ENCODE measurements at regions not wholly inside any gene's neighbourhood (a gene's known extent, or its start where the extent isn't known, plus 50 kb on each side); places are given as distances from the start of the nearest gene placed in this dataset.

- H3K36me3 ChIP-seq (ENCODE audit: insufficient read depth, low read length) = no peaks in the 10 kb centered on the region
- H3K9ac ChIP-seq (ENCODE audit: low read length) = no peak overlapping the region
- H3K9me3 ChIP-seq (ENCODE audit: low read length) = no peaks in the 10 kb centered on the region
- no peaks in the 10 kb centered on the region for H3K9me2 ChIP-seq (replicated peaks; ENCODE audit: insufficient read depth, low read length)
- no peaks in the 10 kb centered on the region for H4K20me1 ChIP-seq (ENCODE audit: insufficient read depth, low read depth, low read length)
- H3K79me2 ChIP-seq (ENCODE audit: low read length) = no peaks in the 10 kb centered on the region
- no peak overlapping the region for H2AFZ ChIP-seq (ENCODE audit: low read length)
- no peak overlapping the region for H3K27ac ChIP-seq (ENCODE audit: low read length)
- H3K4me3 ChIP-seq (ENCODE audit: low read length) = no peak overlapping the region
- no peaks in the 10 kb centered on the region for H3K4me1 ChIP-seq (ENCODE audit: low read length)
- no peaks in the 10 kb centered on the region for H3K27me3 ChIP-seq (ENCODE audit: low read length)
- no peak for DNase-seq
- no peak overlapping the region for H3K4me2 ChIP-seq (ENCODE audit: low read depth, low read length, poor library complexity, severe bottlenecking)
Measured at GRCh38 chr13:106372199-106373155, 163.0 kb downstream of the EFNB2 start.

GRCh38 chr13:106371024-106371423 lies 164.4 kb downstream of the EFNB2 start:
- Histone ChIP-seq H3K4me1 (ENCODE audit: low read length) (no peaks in the 10 kb centered on the region), H3K9me2 (replicated peaks; ENCODE audit: insufficient read depth, low read length) (no peaks in the 10 kb centered on the region), H3K4me3 (ENCODE audit: low read length) (no peak overlapping the region), H3K4me2 (ENCODE audit: low read depth, low read length, poor library complexity, severe bottlenecking) (no peak overlapping the region), H2AFZ (ENCODE audit: low read length) (no peak overlapping the region), H3K27me3 (ENCODE audit: low read length) (no peaks in the 10 kb centered on the region), H3K9ac (ENCODE audit: low read length) (no peak overlapping the region), H3K27ac (ENCODE audit: low read length) (no peak overlapping the region), H3K9me3 (ENCODE audit: low read length) (peaks cover 5% of the 10 kb centered on the region; the same call in 1 of the 2 replicates), H4K20me1 (ENCODE audit: insufficient read depth, low read depth, low read length) (no peaks in the 10 kb centered on the region), H3K36me3 (ENCODE audit: insufficient read depth, low read length) (no peaks in the 10 kb centered on the region), H3K79me2 (ENCODE audit: low read length) (no peaks in the 10 kb centered on the region)
- no peak for DNase-seq

GRCh38 chr13:106369858-106370257 lies 165.6 kb downstream of the EFNB2 start:
- H3K79me2 ChIP-seq (ENCODE audit: low read length) = no peaks in the 10 kb centered on the region
- DNase-seq = no peak

GRCh38 chr13:106369091-106369490 lies 166.4 kb downstream of the EFNB2 start:
- peaks cover 18% of the 10 kb centered on the region for H3K9me3 ChIP-seq (ENCODE audit: low read length)
- no peak overlapping the region for H2AFZ ChIP-seq (ENCODE audit: low read length)
- no peak overlapping the region for H3K4me2 ChIP-seq (ENCODE audit: low read depth, low read length, poor library complexity, severe bottlenecking)
- no peaks in the 10 kb centered on the region for H3K27me3 ChIP-seq (ENCODE audit: low read length)
- no peaks in the 10 kb centered on the region for H3K4me1 ChIP-seq (ENCODE audit: low read length)
- H3K36me3 ChIP-seq (ENCODE audit: insufficient read depth, low read length) = no peaks in the 10 kb centered on the region
- DNase-seq = no peak
- H3K9me2 ChIP-seq (replicated peaks; ENCODE audit: insufficient read depth, low read length) = no peaks in the 10 kb centered on the region
- no peak overlapping the region for H3K9ac ChIP-seq (ENCODE audit: low read length)
- H3K4me3 ChIP-seq (ENCODE audit: low read length) = no peak overlapping the region
- no peaks in the 10 kb centered on the region for H4K20me1 ChIP-seq (ENCODE audit: insufficient read depth, low read depth, low read length)
- no peak overlapping the region for H3K27ac ChIP-seq (ENCODE audit: low read length)
- H3K79me2 ChIP-seq (ENCODE audit: low read length) = no peaks in the 10 kb centered on the region

More at GRCh38 chr13:106369858-106370257, 165.6 kb downstream of the EFNB2 start:
- Histone ChIP-seq H3K9me3 (ENCODE audit: low read length) (peaks cover 10% of the 10 kb centered on the region; the same call in 1 of the 2 replicates), H4K20me1 (ENCODE audit: insufficient read depth, low read depth, low read length) (no peaks in the 10 kb centered on the region), H3K9me2 (replicated peaks; ENCODE audit: insufficient read depth, low read length) (no peaks in the 10 kb centered on the region), H3K27ac (ENCODE audit: low read length) (no peak overlapping the region), H3K4me1 (ENCODE audit: low read length) (no peaks in the 10 kb centered on the region), H3K4me2 (ENCODE audit: low read depth, low read length, poor library complexity, severe bottlenecking) (no peak overlapping the region), H3K9ac (ENCODE audit: low read length) (no peak overlapping the region), H3K27me3 (ENCODE audit: low read length) (no peaks in the 10 kb centered on the region), H3K4me3 (ENCODE audit: low read length) (no peak overlapping the region), H3K36me3 (ENCODE audit: insufficient read depth, low read length) (no peaks in the 10 kb centered on the region), H2AFZ (ENCODE audit: low read length) (no peak overlapping the region)

- no peaks in the 10 kb centered on the region for H3K27me3 ChIP-seq (ENCODE audit: low read length)
- no peak overlapping the region for H3K4me2 ChIP-seq (ENCODE audit: low read depth, low read length, poor library complexity, severe bottlenecking)
Measured at GRCh38 chr13:106367361-106367971, 168.0 kb downstream of the EFNB2 start.

GRCh38 chr13:106362707-106363106 lies 172.8 kb downstream of the EFNB2 start:
- Histone ChIP-seq H3K4me3 (ENCODE audit: low read length) (no peak overlapping the region), H3K36me3 (ENCODE audit: insufficient read depth, low read length) (no peaks in the 10 kb centered on the region), H3K27me3 (ENCODE audit: low read length) (no peaks in the 10 kb centered on the region), H3K4me1 (ENCODE audit: low read length) (no peaks in the 10 kb centered on the region), H4K20me1 (ENCODE audit: insufficient read depth, low read depth, low read length) (no peaks in the 10 kb centered on the region), H3K9ac (ENCODE audit: low read length) (no peak overlapping the region), H3K9me2 (replicated peaks; ENCODE audit: insufficient read depth, low read length) (no peaks in the 10 kb centered on the region), H3K9me3 (ENCODE audit: low read length) (peaks cover 27% of the 10 kb centered on the region), H3K27ac (ENCODE audit: low read length) (no peak overlapping the region), H3K79me2 (ENCODE audit: low read length) (no peaks in the 10 kb centered on the region), H2AFZ (ENCODE audit: low read length) (no peak overlapping the region), H3K4me2 (ENCODE audit: low read depth, low read length, poor library complexity, severe bottlenecking) (no peak overlapping the region)
- no peak for DNase-seq

More at GRCh38 chr13:106367361-106367971, 168.0 kb downstream of the EFNB2 start:
- no peak overlapping the region for H2AFZ ChIP-seq (ENCODE audit: low read length)
- H3K27ac ChIP-seq (ENCODE audit: low read length) = no peak overlapping the region
- no peak overlapping the region for H3K9ac ChIP-seq (ENCODE audit: low read length)
- DNase-seq = no peak
- H3K79me2 ChIP-seq (ENCODE audit: low read length) = no peaks in the 10 kb centered on the region
- no peaks in the 10 kb centered on the region for H4K20me1 ChIP-seq (ENCODE audit: insufficient read depth, low read depth, low read length)
- no peaks in the 10 kb centered on the region for H3K4me1 ChIP-seq (ENCODE audit: low read length)
- H3K4me3 ChIP-seq (ENCODE audit: low read length) = no peak overlapping the region
- H3K9me3 ChIP-seq (ENCODE audit: low read length) = peaks cover 18% of the 10 kb centered on the region
- H3K36me3 ChIP-seq (ENCODE audit: insufficient read depth, low read length) = no peaks in the 10 kb centered on the region
- H3K9me2 ChIP-seq (replicated peaks; ENCODE audit: insufficient read depth, low read length) = no peaks in the 10 kb centered on the region

GRCh38 chr13:106361621-106362020 lies 173.8 kb downstream of the EFNB2 start:
- Histone ChIP-seq H3K27ac (ENCODE audit: low read length) (no peak overlapping the region), H2AFZ (ENCODE audit: low read length) (no peak overlapping the region), H4K20me1 (ENCODE audit: insufficient read depth, low read depth, low read length) (no peaks in the 10 kb centered on the region), H3K36me3 (ENCODE audit: insufficient read depth, low read length) (no peaks in the 10 kb centered on the region), H3K4me2 (ENCODE audit: low read depth, low read length, poor library complexity, severe bottlenecking) (no peak overlapping the region), H3K27me3 (ENCODE audit: low read length) (no peaks in the 10 kb centered on the region), H3K4me3 (ENCODE audit: low read length) (no peak overlapping the region), H3K79me2 (ENCODE audit: low read length) (no peaks in the 10 kb centered on the region), H3K9ac (ENCODE audit: low read length) (no peak overlapping the region), H3K9me2 (replicated peaks; ENCODE audit: insufficient read depth, low read length) (no peaks in the 10 kb centered on the region), H3K9me3 (ENCODE audit: low read length) (peaks cover 27% of the 10 kb centered on the region), H3K4me1 (ENCODE audit: low read length) (no peaks in the 10 kb centered on the region)
- no peak for DNase-seq

GRCh38 chr13:106357198-106357597 lies 178.3 kb downstream of the EFNB2 start:
- H3K9me3 ChIP-seq (ENCODE audit: low read length) = peaks cover 11% of the 10 kb centered on the region; the same call in 1 of the 2 replicates
- H2AFZ ChIP-seq (ENCODE audit: low read length) = no peak overlapping the region
- no peaks in the 10 kb centered on the region for H3K79me2 ChIP-seq (ENCODE audit: low read length)
- H3K27ac ChIP-seq (ENCODE audit: low read length) = no peak overlapping the region
- no peaks in the 10 kb centered on the region for H3K4me1 ChIP-seq (ENCODE audit: low read length)
- no peaks in the 10 kb centered on the region for H4K20me1 ChIP-seq (ENCODE audit: insufficient read depth, low read depth, low read length)
- no peak overlapping the region for H3K4me3 ChIP-seq (ENCODE audit: low read length)
- no peaks in the 10 kb centered on the region for H3K36me3 ChIP-seq (ENCODE audit: insufficient read depth, low read length)
- H3K9me2 ChIP-seq (replicated peaks; ENCODE audit: insufficient read depth, low read length) = no peaks in the 10 kb centered on the region
- no peak overlapping the region for H3K9ac ChIP-seq (ENCODE audit: low read length)
- H3K4me2 ChIP-seq (ENCODE audit: low read depth, low read length, poor library complexity, severe bottlenecking) = no peak overlapping the region
- H3K27me3 ChIP-seq (ENCODE audit: low read length) = no peaks in the 10 kb centered on the region
- DNase-seq = no peak
